HCT116 (cell line): ENCODE measurements at regions not wholly inside any gene's neighbourhood (a gene's known extent, or its start where the extent isn't known, plus 50 kb on each side); places are given as distances from the start of the nearest gene placed in this dataset.

Source experiments
- ATAC-seq: fragments of 200-7000 bp; cut with Tn5 transposase; 2 replicates; pipeline ENCODE4 v1.9.1; 2020; ENCODE audit warnings: mild to moderate bottlenecking, moderate library complexity
- BruUV-seq: library from RNA; stranded (reverse); fragments of 400-500 nt; replicated peaks from 2 replicates; lab custom pipeline; 2021; lab: Mats Ljungman, UMichigan
- CTCF ChIA-PET: fragments of 300-600 bp; sonication (Branson Sonifier 250); formaldehyde crosslinking; loops from one replicate; lab custom pipeline; 2021; ENCODE audit warnings: antibody characterized with exemption; lab: Charles Lee
- POLR2A ChIA-PET: fragments of 300-600, 350-600 bp; sonication (Branson Sonifier 250); formaldehyde crosslinking; loops from one replicate; lab custom pipeline; 2021; ENCODE audit warnings: antibody characterized with exemption; lab: Charles Lee
- RAD21 ChIA-PET, 2 experiments: fragments of 300-600 bp; sonication (Branson Sonifier 250); formaldehyde crosslinking; loops; one replicate each; lab custom pipeline; 2023; ENCODE audit warnings: low total read pairs in 2 of 2; ENCODE audit not compliant: uncharacterized antibody in 2 of 2, unreplicated experiment in 2 of 2, low non-redundant PET in 1 of 2; lab: Charles Lee
- DNase-seq: peaks from one replicate; pipeline ENCODE4 v3.0.0-alpha.2; 2010; ENCODE audit warnings: low read depth, low spot score
- H2AFZ ChIP-seq: fragments of 200-600 bp; shearing (Covaris generic), sonication (generic); 2 replicates; pipeline ENCODE4 v1.6.1; 2017; ENCODE audit warnings: low read depth, mixed run types, mixed read lengths, antibody characterized with exemption, low read length; ENCODE audit not compliant: poor library complexity, severe bottlenecking
- H3K27ac ChIP-seq: 2 replicates; pipeline ENCODE4 v1.5.1; 2012; ENCODE audit warnings: low read depth, low read length
- H3K27me3 ChIP-seq: fragments of 200-600 bp; sonication (generic); 2 replicates; pipeline ENCODE4 v1.6.1; 2016; ENCODE audit warnings: mixed run types, low read length, mixed read lengths; ENCODE audit not compliant: insufficient read depth
- H3K36me3 ChIP-seq, 2 experiments: fragments of 200-500 bp in 1 of 2; fragments of 200-600 bp in 1 of 2; sonication (Bioruptor generic) in 1 of 2; sonication (generic) in 1 of 2; 2 replicates each; pipeline versions ENCODE4 v1.5.1 to v1.6.1; 2014 to 2016; ENCODE audit warnings: low read length in 2 of 2, inconsistent platforms in 1 of 2, mixed read lengths in 1 of 2, mixed run types in 1 of 2; ENCODE audit not compliant: insufficient read depth in 2 of 2, control insufficient read depth in 1 of 2
- H3K4me1 ChIP-seq, 2 experiments: fragments of 200-600 bp in 1 of 2; sonication (generic) in 1 of 2; 2 replicates each; pipeline versions ENCODE4 v1.5.1 to v1.6.1; 2012 to 2017; ENCODE audit warnings: low read length in 2 of 2, inconsistent platforms in 1 of 2, mild to moderate bottlenecking in 1 of 2, mixed read lengths in 1 of 2, mixed run types in 1 of 2, moderate library complexity in 1 of 2; ENCODE audit not compliant: insufficient read depth in 2 of 2, control insufficient read depth in 1 of 2
- H3K4me2 ChIP-seq: fragments of 200-600 bp; sonication (generic); 2 replicates; pipeline ENCODE4 v1.6.1; 2017; ENCODE audit warnings: mixed run types, low read length, mixed read lengths
- H3K4me3 ChIP-seq, 2 experiments: fragments of 200-600 bp in 1 of 2; sonication (generic) in 1 of 2; replicated peaks in 1 of 2; 2 replicates each; pipeline ENCODE4 v1.5.1; 2011 to 2016; ENCODE audit warnings: low read length in 2 of 2, control low read depth in 1 of 2, low read depth in 1 of 2, mild to moderate bottlenecking in 1 of 2, mixed read lengths in 1 of 2, mixed run types in 1 of 2
- H3K79me2 ChIP-seq: fragments of 200-600 bp; sonication (generic); 2 replicates; pipeline ENCODE4 v1.6.1; 2017; ENCODE audit warnings: mild to moderate bottlenecking, mixed run types, low read length, moderate library complexity, mixed read lengths; ENCODE audit not compliant: insufficient read depth
- H3K9ac ChIP-seq: fragments of 200-600 bp; sonication (generic); 2 replicates; pipeline ENCODE4 v1.6.1; 2016; ENCODE audit warnings: low read length, mixed read lengths
- H3K9me2 ChIP-seq: fragments of 200-600 bp; sonication (generic), shearing (Covaris generic); 2 replicates; pipeline ENCODE4 v1.6.1; 2017; ENCODE audit warnings: mixed run types, mild to moderate bottlenecking, moderate library complexity; ENCODE audit not compliant: insufficient read depth
- H3K9me3 ChIP-seq, 2 experiments: fragments of 200-500 bp in 1 of 2; fragments of 200-600 bp in 1 of 2; sonication (Bioruptor generic) in 1 of 2; sonication (generic) in 1 of 2; 2 replicates each; pipeline ENCODE4 v1.6.1; 2014 to 2017; ENCODE audit warnings: low read length in 2 of 2, mixed read lengths in 2 of 2, inconsistent platforms in 1 of 2, low read depth in 1 of 2, mild to moderate bottlenecking in 1 of 2, mixed run types in 1 of 2, moderate library complexity in 1 of 2; ENCODE audit not compliant: control insufficient read depth in 1 of 2, insufficient read depth in 1 of 2
- H4K20me1 ChIP-seq: fragments of 200-600 bp; sonication (generic), shearing (Covaris generic); 2 replicates; pipeline ENCODE4 v1.6.1; 2017; ENCODE audit warnings: mixed run types, mild to moderate bottlenecking, moderate library complexity; ENCODE audit not compliant: insufficient read depth
- EZH2 ChIP-seq: fragments of 200-600 bp; sonication (generic); IDR thresholded peaks from 2 replicates; pipeline ENCODE4 v1.6.1; 2017; ENCODE audit warnings: antibody characterized with exemption, mixed run types
- POLR2AphosphoS5 ChIP-seq: IDR thresholded peaks from 2 replicates; pipeline ENCODE4 v1.6.1; 2011; ENCODE audit warnings: mild to moderate bottlenecking, low read depth, low read length, moderate library complexity
- SIN3A ChIP-seq: IDR thresholded peaks from 2 replicates; pipeline ENCODE4 v1.6.1; 2012; ENCODE audit warnings: low read depth
- YY1 ChIP-seq: IDR thresholded peaks from 2 replicates; pipeline ENCODE4 v1.6.1; 2011; ENCODE audit warnings: low read length, low read depth, moderate library complexity, mild to moderate bottlenecking; ENCODE audit not compliant: insufficient replicate concordance; ENCODE audit errors: extremely low read depth
- intact Hi-C: fragments of 100-400 bp; cut with micrococcal nuclease; formaldehyde crosslinking; loops from 2 replicates; pipeline ENCODE4 v1.10.0; 2022
- TF ChIP-seq, protein P1 (sequence below): IDR thresholded peaks from 2 replicates; pipeline ENCODE4 v1.6.1; 2012; ENCODE audit warnings: low read depth
- TF ChIP-seq, protein P2 (sequence below): IDR thresholded peaks from 2 replicates; pipeline ENCODE4 v1.6.1; 2011; ENCODE audit warnings: mild to moderate bottlenecking, low read length, moderate library complexity; ENCODE audit not compliant: insufficient replicate concordance; ENCODE audit errors: extremely low read depth

GRCh38 chr3:502486-502885 lies 305.9 kb downstream of the CHL1 start:
- H3K27me3 ChIP-seq = no peaks in the 10 kb centered on the region
- H3K4me3 ChIP-seq = no peak overlapping the region
- H3K4me1 ChIP-seq = no peaks in the 10 kb centered on the region
- ChIA-PET POLR2A (no interaction called here), CTCF (no interaction called here), RAD21 (no interaction called here)
- no peaks in the 10 kb centered on the region for H4K20me1 ChIP-seq
- DNase-seq (no peak), ATAC-seq (no peak)
- H3K27ac ChIP-seq = no peak overlapping the region
- TF ChIP-seq, protein P1, sequence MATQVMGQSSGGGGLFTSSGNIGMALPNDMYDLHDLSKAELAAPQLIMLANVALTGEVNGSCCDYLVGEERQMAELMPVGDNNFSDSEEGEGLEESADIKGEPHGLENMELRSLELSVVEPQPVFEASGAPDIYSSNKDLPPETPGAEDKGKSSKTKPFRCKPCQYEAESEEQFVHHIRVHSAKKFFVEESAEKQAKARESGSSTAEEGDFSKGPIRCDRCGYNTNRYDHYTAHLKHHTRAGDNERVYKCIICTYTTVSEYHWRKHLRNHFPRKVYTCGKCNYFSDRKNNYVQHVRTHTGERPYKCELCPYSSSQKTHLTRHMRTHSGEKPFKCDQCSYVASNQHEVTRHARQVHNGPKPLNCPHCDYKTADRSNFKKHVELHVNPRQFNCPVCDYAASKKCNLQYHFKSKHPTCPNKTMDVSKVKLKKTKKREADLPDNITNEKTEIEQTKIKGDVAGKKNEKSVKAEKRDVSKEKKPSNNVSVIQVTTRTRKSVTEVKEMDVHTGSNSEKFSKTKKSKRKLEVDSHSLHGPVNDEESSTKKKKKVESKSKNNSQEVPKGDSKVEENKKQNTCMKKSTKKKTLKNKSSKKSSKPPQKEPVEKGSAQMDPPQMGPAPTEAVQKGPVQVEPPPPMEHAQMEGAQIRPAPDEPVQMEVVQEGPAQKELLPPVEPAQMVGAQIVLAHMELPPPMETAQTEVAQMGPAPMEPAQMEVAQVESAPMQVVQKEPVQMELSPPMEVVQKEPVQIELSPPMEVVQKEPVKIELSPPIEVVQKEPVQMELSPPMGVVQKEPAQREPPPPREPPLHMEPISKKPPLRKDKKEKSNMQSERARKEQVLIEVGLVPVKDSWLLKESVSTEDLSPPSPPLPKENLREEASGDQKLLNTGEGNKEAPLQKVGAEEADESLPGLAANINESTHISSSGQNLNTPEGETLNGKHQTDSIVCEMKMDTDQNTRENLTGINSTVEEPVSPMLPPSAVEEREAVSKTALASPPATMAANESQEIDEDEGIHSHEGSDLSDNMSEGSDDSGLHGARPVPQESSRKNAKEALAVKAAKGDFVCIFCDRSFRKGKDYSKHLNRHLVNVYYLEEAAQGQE = no peak
- TF ChIP-seq SIN3A (no peak), EZH2 (no peak), YY1 (no peak), POLR2AphosphoS5 (no peak)
- TF ChIP-seq, protein P2, sequence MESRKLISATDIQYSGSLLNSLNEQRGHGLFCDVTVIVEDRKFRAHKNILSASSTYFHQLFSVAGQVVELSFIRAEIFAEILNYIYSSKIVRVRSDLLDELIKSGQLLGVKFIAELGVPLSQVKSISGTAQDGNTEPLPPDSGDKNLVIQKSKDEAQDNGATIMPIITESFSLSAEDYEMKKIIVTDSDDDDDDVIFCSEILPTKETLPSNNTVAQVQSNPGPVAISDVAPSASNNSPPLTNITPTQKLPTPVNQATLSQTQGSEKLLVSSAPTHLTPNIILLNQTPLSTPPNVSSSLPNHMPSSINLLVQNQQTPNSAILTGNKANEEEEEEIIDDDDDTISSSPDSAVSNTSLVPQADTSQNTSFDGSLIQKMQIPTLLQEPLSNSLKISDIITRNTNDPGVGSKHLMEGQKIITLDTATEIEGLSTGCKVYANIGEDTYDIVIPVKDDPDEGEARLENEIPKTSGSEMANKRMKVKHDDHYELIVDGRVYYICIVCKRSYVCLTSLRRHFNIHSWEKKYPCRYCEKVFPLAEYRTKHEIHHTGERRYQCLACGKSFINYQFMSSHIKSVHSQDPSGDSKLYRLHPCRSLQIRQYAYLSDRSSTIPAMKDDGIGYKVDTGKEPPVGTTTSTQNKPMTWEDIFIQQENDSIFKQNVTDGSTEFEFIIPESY = no peak
- H3K4me2 ChIP-seq = no peak overlapping the region
- no peak overlapping the region for H2AFZ ChIP-seq
- no peak overlapping the region for H3K9ac ChIP-seq
- no peaks in the 10 kb centered on the region for H3K36me3 ChIP-seq
- intact Hi-C loops = no loop called here
- BruUV-seq = no TSS peak
- no peaks in the 10 kb centered on the region for H3K79me2 ChIP-seq
- peaks cover 8 to 13% of the 10 kb centered on the region in 2 experiments; a peak in 2 of 4 replicates for H3K9me3 ChIP-seq
- H3K9me2 ChIP-seq = no peaks in the 10 kb centered on the region
